Ovary (tissue), 3 donors: ENCODE measurements at regions not wholly inside any gene's neighbourhood (a gene's known extent, or its start where the extent isn't known, plus 50 kb on each side); places are given as distances from the start of the nearest gene placed in this dataset.

ENCODE experiments used
- POLR2A ChIP-seq: fragments of 450-650 bp; IDR thresholded peaks from one replicate; pipeline ENCODE4 v1.6.1; 2017; ENCODE audit warnings: antibody characterized with exemption, mild to moderate bottlenecking, moderate library complexity
- TF ChIP-seq, protein P1 (sequence below), 3 donors: fragments of 450-650 bp in 2 of 3; fragments of 200-600 bp in 1 of 3; IDR thresholded peaks; one replicate each; pipeline versions ENCODE4 v1.5.1 to v1.8.0; 2016 to 2022; ENCODE audit warnings: antibody characterized with exemption in 3 of 3, mild to moderate bottlenecking in 1 of 3
- donor health status: DM: no; HTN: no; CAD: no.

DNA sequence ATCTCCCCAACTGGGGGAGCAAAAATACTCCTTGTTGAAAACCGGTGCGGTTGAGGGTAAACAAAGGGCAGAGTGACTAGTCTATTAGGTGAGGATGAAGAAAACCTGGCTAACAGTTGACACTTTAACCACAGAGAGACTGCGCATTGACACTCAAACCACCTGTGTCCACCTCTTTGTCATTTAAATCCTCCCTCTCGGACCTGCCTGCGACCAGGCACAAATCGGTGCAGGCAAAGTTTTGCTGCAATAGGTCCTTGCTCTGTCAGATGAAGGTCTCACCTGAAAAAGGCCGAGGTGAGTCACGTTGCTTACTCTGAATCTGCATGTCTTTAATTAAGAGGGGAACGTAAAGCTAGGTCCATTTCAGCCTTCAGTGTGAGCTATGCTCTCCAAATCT lies 494.1 kb upstream of the DPPA4 start:
- TF ChIP-seq, protein P1, sequence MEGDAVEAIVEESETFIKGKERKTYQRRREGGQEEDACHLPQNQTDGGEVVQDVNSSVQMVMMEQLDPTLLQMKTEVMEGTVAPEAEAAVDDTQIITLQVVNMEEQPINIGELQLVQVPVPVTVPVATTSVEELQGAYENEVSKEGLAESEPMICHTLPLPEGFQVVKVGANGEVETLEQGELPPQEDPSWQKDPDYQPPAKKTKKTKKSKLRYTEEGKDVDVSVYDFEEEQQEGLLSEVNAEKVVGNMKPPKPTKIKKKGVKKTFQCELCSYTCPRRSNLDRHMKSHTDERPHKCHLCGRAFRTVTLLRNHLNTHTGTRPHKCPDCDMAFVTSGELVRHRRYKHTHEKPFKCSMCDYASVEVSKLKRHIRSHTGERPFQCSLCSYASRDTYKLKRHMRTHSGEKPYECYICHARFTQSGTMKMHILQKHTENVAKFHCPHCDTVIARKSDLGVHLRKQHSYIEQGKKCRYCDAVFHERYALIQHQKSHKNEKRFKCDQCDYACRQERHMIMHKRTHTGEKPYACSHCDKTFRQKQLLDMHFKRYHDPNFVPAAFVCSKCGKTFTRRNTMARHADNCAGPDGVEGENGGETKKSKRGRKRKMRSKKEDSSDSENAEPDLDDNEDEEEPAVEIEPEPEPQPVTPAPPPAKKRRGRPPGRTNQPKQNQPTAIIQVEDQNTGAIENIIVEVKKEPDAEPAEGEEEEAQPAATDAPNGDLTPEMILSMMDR (IDR thresholded peaks at IDR 0.05): no peak
- TF ChIP-seq POLR2A: no peak
